ENCODE measurements at regions not wholly inside any gene's neighbourhood (a gene's known extent, or its start where the extent isn't known, plus 50 kb on each side); places are given as distances from the start of the nearest gene placed in this dataset.

GRCh38 chr4:153039542-153040185 lies 103.5 kb downstream of the FHDC1 start:
- Histone ChIP-seq H3K4me2 (ENCODE audit: low read length) (no peak overlapping the region), H4K20me1 (ENCODE audit: insufficient read depth, low read length) (no peaks in the 10 kb centered on the region), H3K9me3 (ENCODE audit: low read length) (no peaks in the 10 kb centered on the region), H3K79me2 (ENCODE audit: insufficient read depth, low read depth, low read length) (no peaks in the 10 kb centered on the region), H3K36me3 (ENCODE audit: insufficient read depth, low read length) (no peaks in the 10 kb centered on the region), H2AFZ (ENCODE audit: low read length) (no peak overlapping the region), H3K4me3 (ENCODE audit: low read depth, low read length, poor library complexity, severe bottlenecking) (no peak overlapping the region), H3K9me2 (ENCODE audit: insufficient read depth, low read length) (no peaks in the 10 kb centered on the region), H3K27ac (ENCODE audit: low read depth, low read length, poor library complexity, severe bottlenecking) (no peak overlapping the region), H3K4me1 (ENCODE audit: insufficient read depth, low read length, poor library complexity, severe bottlenecking) (no peaks in the 10 kb centered on the region)
- no peak for DNase-seq (ENCODE audit: low spot score)
- intact Hi-C loops (cut with micrococcal nuclease; ENCODE audit: unreplicated experiment) = no loop called here
- ChIA-PET CTCF (ENCODE audit: unreplicated experiment) (no interaction called here), POLR2A (interaction anchor here (0.7 kb wide), 1 partner anchor 15 kb away, joined by 3 read pairs; no protein-coding TSS in a partner anchor)
- TF ChIP-seq CTCF (conservative IDR thresholded peaks at IDR 0.05; ENCODE audit: low read length) (no peak), EZH2phosphoT487 (IDR thresholded peaks at IDR 0.05; ENCODE audit: borderline replicate concordance, low read depth, low read length) (no peak)
- no TSS peak for BruUV-seq (replicated peaks)

- TF ChIP-seq EZH2phosphoT487 (IDR thresholded peaks at IDR 0.05; ENCODE audit: borderline replicate concordance, low read depth, low read length) = no peak
- no peak for TF ChIP-seq CTCF (conservative IDR thresholded peaks at IDR 0.05; ENCODE audit: low read length)
- Histone ChIP-seq H3K9me2 (ENCODE audit: insufficient read depth, low read length) (no peaks in the 10 kb centered on the region), H3K9me3 (ENCODE audit: low read length) (no peaks in the 10 kb centered on the region), H3K36me3 (ENCODE audit: insufficient read depth, low read length) (no peaks in the 10 kb centered on the region), H2AFZ (ENCODE audit: low read length) (no peak overlapping the region), H3K79me2 (ENCODE audit: insufficient read depth, low read depth, low read length) (no peaks in the 10 kb centered on the region), H3K4me1 (ENCODE audit: insufficient read depth, low read length, poor library complexity, severe bottlenecking) (no peaks in the 10 kb centered on the region), H4K20me1 (ENCODE audit: insufficient read depth, low read length) (no peaks in the 10 kb centered on the region), H3K4me3 (ENCODE audit: low read depth, low read length, poor library complexity, severe bottlenecking) (no peak overlapping the region), H3K4me2 (ENCODE audit: low read length) (no peak overlapping the region), H3K27ac (ENCODE audit: low read depth, low read length, poor library complexity, severe bottlenecking) (no peak overlapping the region)
- POLR2A ChIA-PET = no interaction called here
- no peak for DNase-seq (ENCODE audit: low spot score)
- CTCF ChIA-PET (ENCODE audit: unreplicated experiment) = no interaction called here
- no TSS peak for BruUV-seq (replicated peaks)
- intact Hi-C loops (cut with micrococcal nuclease; ENCODE audit: unreplicated experiment) = no loop called here
These were observed 104.6 kb downstream of the FHDC1 start for GRCh38 chr4:153040677-153041076.

- H3K27ac ChIP-seq (ENCODE audit: low read depth, low read length, poor library complexity, severe bottlenecking) = no peak overlapping the region
- no peak overlapping the region for H2AFZ ChIP-seq (ENCODE audit: low read length)
- CTCF ChIA-PET (ENCODE audit: unreplicated experiment) = no interaction called here
- no peaks in the 10 kb centered on the region for H4K20me1 ChIP-seq (ENCODE audit: insufficient read depth, low read length)
- intact Hi-C loops (cut with micrococcal nuclease; ENCODE audit: unreplicated experiment) = no loop called here
- H3K79me2 ChIP-seq (ENCODE audit: insufficient read depth, low read depth, low read length) = no peaks in the 10 kb centered on the region
- H3K36me3 ChIP-seq (ENCODE audit: insufficient read depth, low read length) = no peaks in the 10 kb centered on the region
- no peak overlapping the region for H3K4me3 ChIP-seq (ENCODE audit: low read depth, low read length, poor library complexity, severe bottlenecking)
- no peak for DNase-seq (ENCODE audit: low spot score)
- no TSS peak for BruUV-seq (replicated peaks)
- H3K9me3 ChIP-seq (ENCODE audit: low read length) = no peaks in the 10 kb centered on the region
- H3K4me1 ChIP-seq (ENCODE audit: insufficient read depth, low read length, poor library complexity, severe bottlenecking) = no peaks in the 10 kb centered on the region
- no peak overlapping the region for H3K4me2 ChIP-seq (ENCODE audit: low read length)
- TF ChIP-seq EZH2phosphoT487 (IDR thresholded peaks at IDR 0.05; ENCODE audit: borderline replicate concordance, low read depth, low read length) (no peak), CTCF (conservative IDR thresholded peaks at IDR 0.05; ENCODE audit: low read length) (no peak)
- H3K9me2 ChIP-seq (ENCODE audit: insufficient read depth, low read length) = no peaks in the 10 kb centered on the region
- POLR2A ChIA-PET = no interaction called here
These were observed 107.9 kb downstream of the FHDC1 start for GRCh38 chr4:153044036-153044435.

All from OCI-LY7 (cell line).